H1 (cell line): ENCODE measurements at regions not wholly inside any gene's neighbourhood (a gene's known extent, or its start where the extent isn't known, plus 50 kb on each side); places are given as distances from the start of the nearest gene placed in this dataset.

Source experiments
- CTCF ChIA-PET: fragments of 300-600 bp; sonication (Branson Sonifier 250); formaldehyde crosslinking; loops from one replicate; lab custom pipeline; 2021; ENCODE audit not compliant: partially characterized antibody; lab: Charles Lee
- POLR2A ChIA-PET: fragments of 300-600 bp; sonication (Branson Sonifier 250); formaldehyde crosslinking; loops from one replicate; lab custom pipeline; 2021; ENCODE audit warnings: inconsistent platforms; ENCODE audit not compliant: partially characterized antibody; lab: Charles Lee
- DNase-seq, 2 experiments: peaks; one replicate each; pipeline versions ENCODE4 v3.0.0 to v3.0.0-alpha.2; 2010 to 2022; ENCODE audit warnings: low spot score in 2 of 2, low read depth in 1 of 2, mixed read lengths in 1 of 2
- FAIRE-seq: peaks from 2 replicates; lab custom pipeline; 2011; peaks lifted over from hg19 to GRCh38; lab: Jason Lieb, UNC
- H2AFZ ChIP-seq: 2 replicates; pipeline ENCODE4 v1.8.1; 2012; ENCODE audit warnings: low read length, inconsistent platforms
- H2AK5ac ChIP-seq: 2 replicates; pipeline ENCODE4 v1.6.1; 2013; ENCODE audit warnings: low read depth, low read length
- H2BK120ac ChIP-seq: replicated peaks from 2 replicates; pipeline ENCODE3; 2013; ENCODE audit warnings: low read depth, low read length, inconsistent platforms
- H2BK12ac ChIP-seq: 2 replicates; pipeline ENCODE4 v1.6.1; 2013; ENCODE audit warnings: low read depth, low read length
- H2BK15ac ChIP-seq: 2 replicates; pipeline ENCODE4 v1.6.1; 2013; ENCODE audit warnings: low read length
- H2BK20ac ChIP-seq: 2 replicates; pipeline ENCODE4 v1.6.1; 2013; ENCODE audit warnings: low read length
- H2BK5ac ChIP-seq: 2 replicates; pipeline ENCODE4 v1.6.1; 2013; ENCODE audit warnings: low read depth, low read length
- H3K14ac ChIP-seq: 2 replicates; pipeline ENCODE4 v1.6.1; 2013; ENCODE audit warnings: inconsistent platforms; ENCODE audit not compliant: insufficient read length
- H3K18ac ChIP-seq: 2 replicates; pipeline ENCODE4 v1.6.1; 2013; ENCODE audit warnings: low read length; ENCODE audit errors: extremely low read depth
- H3K23ac ChIP-seq: 2 replicates; pipeline ENCODE4 v1.6.1; 2013; ENCODE audit warnings: inconsistent platforms; ENCODE audit not compliant: insufficient read length
- H3K23me2 ChIP-seq: 2 replicates; pipeline ENCODE4 v1.6.1; 2013; ENCODE audit warnings: low read depth, low read length
- H3K27ac ChIP-seq: 2 replicates; pipeline ENCODE4 v1.6.1; 2011; ENCODE audit warnings: low read depth, low read length, inconsistent platforms
- H3K27me3 ChIP-seq, 4 experiments: replicated peaks in 1 of 4; 1 replicate in 1 of 4; 2 replicates in 3 of 4; pipeline versions ENCODE4 v1.6.1 to v1.8.1; 2011 to 2013; ENCODE audit warnings: low read length in 3 of 4, mild to moderate bottlenecking in 3 of 4, inconsistent platforms in 2 of 4, mixed read lengths in 2 of 4, moderate library complexity in 1 of 4; ENCODE audit not compliant: control insufficient read depth in 3 of 4, insufficient read depth in 3 of 4; ENCODE audit errors: extremely low read depth in 1 of 4
- H3K36me3 ChIP-seq, 4 experiments: 2 replicates each; pipeline versions ENCODE4 v1.6.1 to v1.8.1; 2011 to 2013; ENCODE audit warnings: mild to moderate bottlenecking in 4 of 4, low read length in 3 of 4, moderate library complexity in 2 of 4, control low read depth in 1 of 4, inconsistent platforms in 1 of 4; ENCODE audit not compliant: insufficient read depth in 4 of 4, control insufficient read depth in 2 of 4
- H3K4ac ChIP-seq: replicated peaks from 2 replicates; pipeline ENCODE3; 2013; ENCODE audit warnings: low read length, low read depth, mixed read lengths, inconsistent platforms; ENCODE audit not compliant: insufficient read length
- H3K4me1 ChIP-seq, 4 experiments: replicated peaks in 1 of 4; 1 replicate in 1 of 4; 2 replicates in 3 of 4; pipeline versions ENCODE4 v1.6.1 to v1.8.1; 2011 to 2013; ENCODE audit warnings: low read length in 3 of 4, inconsistent platforms in 2 of 4, mixed read lengths in 1 of 4; ENCODE audit not compliant: insufficient read depth in 4 of 4, control insufficient read depth in 3 of 4
- H3K4me2 ChIP-seq, 2 experiments: 2 replicates each; pipeline versions ENCODE4 v1.6.1 to v1.8.1; 2011 to 2013; ENCODE audit warnings: low read depth in 2 of 2, low read length in 2 of 2, control low read depth in 1 of 2, inconsistent platforms in 1 of 2, mild to moderate bottlenecking in 1 of 2; ENCODE audit not compliant: insufficient read depth in 1 of 2
- H3K4me3 ChIP-seq, 4 experiments: fragments of 200-600, 300-600 bp in 1 of 4; sonication (generic), shearing (Covaris generic), sonication (Bioruptor Twin) in 1 of 4; 2 replicates each; pipeline versions ENCODE4 v1.5.1 to v1.8.1; 2011 to 2016; ENCODE audit warnings: low read length in 4 of 4, low read depth in 3 of 4, control low read depth in 2 of 4, inconsistent platforms in 2 of 4, mild to moderate bottlenecking in 2 of 4, mixed read lengths in 1 of 4, moderate library complexity in 1 of 4; ENCODE audit not compliant: insufficient read depth in 2 of 4; ENCODE audit errors: extremely low read depth in 1 of 4
- H3K56ac ChIP-seq: replicated peaks from 2 replicates; pipeline ENCODE3; 2013; ENCODE audit warnings: low read depth, mild to moderate bottlenecking, mixed read lengths, low read length, inconsistent platforms; ENCODE audit not compliant: insufficient read length
- H3K79me1 ChIP-seq: 2 replicates; pipeline ENCODE4 v1.6.1; 2013; ENCODE audit warnings: low read depth, low read length, control low read depth
- H3K79me2 ChIP-seq, 2 experiments: 2 replicates each; pipeline versions ENCODE4 v1.6.1 to v1.8.1; 2012 to 2013; ENCODE audit warnings: low read length in 2 of 2, mild to moderate bottlenecking in 2 of 2, inconsistent platforms in 1 of 2; ENCODE audit not compliant: insufficient read depth in 2 of 2, control insufficient read depth in 1 of 2
- H3K9ac ChIP-seq, 4 experiments: replicated peaks in 1 of 4; 1 replicate in 1 of 4; 2 replicates in 3 of 4; pipeline versions ENCODE4 v1.6.1 to v1.8.1; 2011 to 2013; ENCODE audit warnings: low read depth in 3 of 4, low read length in 3 of 4, control low read depth in 2 of 4, mild to moderate bottlenecking in 2 of 4, moderate library complexity in 2 of 4, inconsistent platforms in 1 of 4; ENCODE audit errors: extremely low read depth in 1 of 4
- H3K9me3 ChIP-seq, 2 experiments: 2 replicates each; pipeline versions ENCODE4 v1.6.1 to v1.8.1; 2012 to 2013; ENCODE audit warnings: mild to moderate bottlenecking in 2 of 2, moderate library complexity in 2 of 2, control low read depth in 1 of 2, inconsistent platforms in 1 of 2, low read depth in 1 of 2, low read length in 1 of 2, mixed read lengths in 1 of 2; ENCODE audit not compliant: insufficient read depth in 2 of 2
- H4K20me1 ChIP-seq, 2 experiments: replicated peaks in 1 of 2; 2 replicates each; pipeline versions ENCODE3 to v1.8.1; 2011 to 2013; ENCODE audit warnings: inconsistent platforms in 2 of 2, low read length in 2 of 2, mild to moderate bottlenecking in 1 of 2; ENCODE audit not compliant: insufficient read depth in 2 of 2, control insufficient read depth in 1 of 2
- H4K5ac ChIP-seq: 2 replicates; pipeline ENCODE4 v1.6.1; 2013; ENCODE audit warnings: low read length, low read depth, mixed read lengths, inconsistent platforms; ENCODE audit not compliant: insufficient read length
- H4K8ac ChIP-seq: 2 replicates; pipeline ENCODE4 v1.8.0; 2013; ENCODE audit warnings: mild to moderate bottlenecking, moderate library complexity, low read length, inconsistent platforms; ENCODE audit not compliant: insufficient read depth; ENCODE audit errors: extremely low read depth
- H4K91ac ChIP-seq: replicated peaks from 2 replicates; pipeline ENCODE3; 2013; ENCODE audit warnings: low read length, mixed read lengths, inconsistent platforms; ENCODE audit not compliant: insufficient read length
- BCL11A ChIP-seq, 2 experiments: IDR thresholded peaks; one replicate each; pipeline ENCODE4 v1.6.1; 2011; ENCODE audit warnings: low read depth in 2 of 2, low read length in 2 of 2, mild to moderate bottlenecking in 2 of 2
- BRCA1 ChIP-seq: IDR thresholded peaks from 2 replicates; pipeline ENCODE4 v1.6.1; 2012; ENCODE audit warnings: low read depth, low read length, improper control_type of control experiment
- CREB1 ChIP-seq: IDR thresholded peaks from 2 replicates; pipeline ENCODE4 v1.6.1; 2012; ENCODE audit warnings: inconsistent platforms
- EZH2 ChIP-seq: fragments of 200-600 bp; sonication (generic); IDR thresholded peaks from 2 replicates; pipeline ENCODE4 v1.7.1; 2012; ENCODE audit warnings: low read depth, mild to moderate bottlenecking, moderate library complexity, low read length, inconsistent platforms; ENCODE audit not compliant: severe bottlenecking
- HDAC2 ChIP-seq, 2 experiments: fragments of 300-600 bp in 1 of 2; sonication (generic) in 1 of 2; IDR thresholded peaks; 2 replicates each; pipeline ENCODE4 v1.6.1; 2011 to 2012; ENCODE audit warnings: low read depth in 2 of 2, low read length in 2 of 2, mild to moderate bottlenecking in 2 of 2, moderate library complexity in 2 of 2, borderline replicate concordance in 1 of 2, inconsistent platforms in 1 of 2
- KDM1A ChIP-seq: fragments of 200-600, 300-600 bp; sonication (generic); IDR thresholded peaks from 2 replicates; pipeline ENCODE4 v1.7.1; 2016; ENCODE audit warnings: mild to moderate bottlenecking, low read length, borderline replicate concordance
- PHF8 ChIP-seq: fragments of 200-600 bp; sonication (generic); conservative IDR thresholded peaks from 2 replicates; pipeline ENCODE4 v1.7.1; 2012; ENCODE audit warnings: low read depth, mild to moderate bottlenecking, inconsistent platforms, low read length, moderate library complexity
- SP2 ChIP-seq: IDR thresholded peaks from 2 replicates; pipeline ENCODE4 v1.6.1; 2012; ENCODE audit warnings: mild to moderate bottlenecking, low read length, inconsistent platforms
- TAF1 ChIP-seq: IDR thresholded peaks from 2 replicates; pipeline ENCODE4 v1.6.1; 2011; ENCODE audit warnings: mild to moderate bottlenecking, low read depth, low read length
- TCF12 ChIP-seq: IDR thresholded peaks from 2 replicates; pipeline ENCODE4 v1.6.1; 2011; ENCODE audit warnings: low read depth, mild to moderate bottlenecking, low read length
- WGBS, 2 experiments: shearing (Covaris generic) in 1 of 2; methylation state at CpG; one replicate each; pipeline versions ENCODE4 v1.1.6 to v1.1.7; 2013 to 2015; ENCODE audit warnings: low lambda C conversion rate in 2 of 2, mixed read lengths in 2 of 2, inconsistent platforms in 1 of 2, low coverage in 1 of 2, missing lambda C conversion rate in 1 of 2; ENCODE audit not compliant: insufficient replicate concordance in 2 of 2, insufficient coverage in 1 of 2, insufficient read length in 1 of 2; ENCODE audit errors: extremely low coverage in 1 of 2, missing lambda C conversion rate in 1 of 2; 5-methylcytosine and 5-hydroxymethylcytosine counted together
- TF ChIP-seq, protein P1 (sequence below): IDR thresholded peaks from 2 replicates; pipeline ENCODE4 v1.6.1; 2011; ENCODE audit warnings: low read length, improper control_type of control experiment
- TF ChIP-seq, protein P2 (sequence below): IDR thresholded peaks from 2 replicates; pipeline ENCODE4 v1.6.1; 2011; ENCODE audit warnings: low read depth, mild to moderate bottlenecking, low read length; ENCODE audit not compliant: insufficient read depth

DNA sequence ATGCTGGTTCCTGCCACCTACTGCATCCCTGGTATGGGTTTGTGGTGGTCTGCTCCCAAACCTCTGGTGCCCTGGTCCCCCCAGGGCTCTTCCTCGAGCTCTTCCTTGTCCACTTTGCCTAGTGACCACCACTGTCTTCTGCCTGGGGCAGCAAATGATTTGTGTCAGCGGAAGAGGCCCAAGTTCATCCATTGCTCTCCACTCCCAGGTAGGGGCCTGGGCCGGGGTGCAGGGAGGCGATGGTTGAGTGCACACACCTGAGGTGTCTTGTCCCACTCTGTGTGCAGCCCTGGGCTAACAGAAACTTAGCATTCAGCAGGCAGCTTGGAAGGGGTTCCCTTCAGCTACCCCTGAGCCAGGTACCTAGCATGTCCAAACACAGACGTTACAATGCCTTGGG lies 75.6 kb upstream of the SOX3 start:
- no peak overlapping the region for H3K4ac ChIP-seq
- no peak overlapping the region for H2BK120ac ChIP-seq
- H2BK5ac ChIP-seq = no peak overlapping the region
- no peaks in the 10 kb centered on the region for H3K9me3 ChIP-seq
- H2BK20ac ChIP-seq = no peak overlapping the region
- no peak for TF ChIP-seq PHF8
- no peak for TF ChIP-seq BCL11A (IDR thresholded peaks at IDR 0.05; ENCODE audit: low read depth in 2 of 2, low read length in 2 of 2)
- TF ChIP-seq, protein P1, sequence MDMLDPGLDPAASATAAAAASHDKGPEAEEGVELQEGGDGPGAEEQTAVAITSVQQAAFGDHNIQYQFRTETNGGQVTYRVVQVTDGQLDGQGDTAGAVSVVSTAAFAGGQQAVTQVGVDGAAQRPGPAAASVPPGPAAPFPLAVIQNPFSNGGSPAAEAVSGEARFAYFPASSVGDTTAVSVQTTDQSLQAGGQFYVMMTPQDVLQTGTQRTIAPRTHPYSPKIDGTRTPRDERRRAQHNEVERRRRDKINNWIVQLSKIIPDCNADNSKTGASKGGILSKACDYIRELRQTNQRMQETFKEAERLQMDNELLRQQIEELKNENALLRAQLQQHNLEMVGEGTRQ = no peak
- TF ChIP-seq SP2 = no peak
- TF ChIP-seq CREB1 = no peak
- no peak for TF ChIP-seq BRCA1
- no peak for TF ChIP-seq EZH2
- no peak for TF ChIP-seq TCF12
- TF ChIP-seq TAF1 = no peak
- TF ChIP-seq, protein P2, sequence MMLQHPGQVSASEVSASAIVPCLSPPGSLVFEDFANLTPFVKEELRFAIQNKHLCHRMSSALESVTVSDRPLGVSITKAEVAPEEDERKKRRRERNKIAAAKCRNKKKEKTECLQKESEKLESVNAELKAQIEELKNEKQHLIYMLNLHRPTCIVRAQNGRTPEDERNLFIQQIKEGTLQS = no peak
- TF ChIP-seq KDM1A = no peak
- no peak for TF ChIP-seq HDAC2 (IDR thresholded peaks at IDR 0.05; ENCODE audit: borderline replicate concordance in 1 of 2, low read depth in 2 of 2, low read length in 2 of 2)
- CTCF ChIA-PET = interaction anchor here (1.2 to 1.4 kb wide), 2 partner anchors 13 to 84 kb away, joined by 3 to 4 read pairs; no protein-coding TSS in a partner anchor
- no peaks in the 10 kb centered on the region for H3K4me1 ChIP-seq
- no peaks in the 10 kb centered on the region for H3K27me3 ChIP-seq
- H2BK15ac ChIP-seq = no peak overlapping the region
- H3K27ac ChIP-seq = no peak overlapping the region
- H2AFZ ChIP-seq = no peak overlapping the region
- no peaks in the 10 kb centered on the region for H4K20me1 ChIP-seq
- no peak overlapping the region for H3K23ac ChIP-seq
- POLR2A ChIA-PET = no interaction called here
- H3K18ac ChIP-seq = no peak overlapping the region
- H2AK5ac ChIP-seq = no peak overlapping the region
- no peak overlapping the region for H4K91ac ChIP-seq
- H3K36me3 ChIP-seq = no peaks in the 10 kb centered on the region
- no peak overlapping the region for H3K14ac ChIP-seq
- FAIRE-seq = no peak
- no peaks in the 10 kb centered on the region for H3K23me2 ChIP-seq
- no peak overlapping the region for H3K9ac ChIP-seq
- H4K8ac ChIP-seq = no peak overlapping the region
- no peak overlapping the region for H4K5ac ChIP-seq
- no peak for DNase-seq
- no peak overlapping the region for H2BK12ac ChIP-seq
- no peaks in the 10 kb centered on the region for H3K79me1 ChIP-seq
- H3K4me3 ChIP-seq = no peak overlapping the region
- H3K56ac ChIP-seq = no peak overlapping the region
- 86% methylated on average over 2 of the region's 5 CpGs; no CpG with 5 or more reads in 1 of the 2 experiments for WGBS, 2 experiments
- no peak overlapping the region for H3K4me2 ChIP-seq
- H3K79me2 ChIP-seq = no peaks in the 10 kb centered on the region
